ENCODE measurements at regions not wholly inside any gene's neighbourhood (a gene's known extent, or its start where the extent isn't known, plus 50 kb on each side); places are given as distances from the start of the nearest gene placed in this dataset.

DNA sequence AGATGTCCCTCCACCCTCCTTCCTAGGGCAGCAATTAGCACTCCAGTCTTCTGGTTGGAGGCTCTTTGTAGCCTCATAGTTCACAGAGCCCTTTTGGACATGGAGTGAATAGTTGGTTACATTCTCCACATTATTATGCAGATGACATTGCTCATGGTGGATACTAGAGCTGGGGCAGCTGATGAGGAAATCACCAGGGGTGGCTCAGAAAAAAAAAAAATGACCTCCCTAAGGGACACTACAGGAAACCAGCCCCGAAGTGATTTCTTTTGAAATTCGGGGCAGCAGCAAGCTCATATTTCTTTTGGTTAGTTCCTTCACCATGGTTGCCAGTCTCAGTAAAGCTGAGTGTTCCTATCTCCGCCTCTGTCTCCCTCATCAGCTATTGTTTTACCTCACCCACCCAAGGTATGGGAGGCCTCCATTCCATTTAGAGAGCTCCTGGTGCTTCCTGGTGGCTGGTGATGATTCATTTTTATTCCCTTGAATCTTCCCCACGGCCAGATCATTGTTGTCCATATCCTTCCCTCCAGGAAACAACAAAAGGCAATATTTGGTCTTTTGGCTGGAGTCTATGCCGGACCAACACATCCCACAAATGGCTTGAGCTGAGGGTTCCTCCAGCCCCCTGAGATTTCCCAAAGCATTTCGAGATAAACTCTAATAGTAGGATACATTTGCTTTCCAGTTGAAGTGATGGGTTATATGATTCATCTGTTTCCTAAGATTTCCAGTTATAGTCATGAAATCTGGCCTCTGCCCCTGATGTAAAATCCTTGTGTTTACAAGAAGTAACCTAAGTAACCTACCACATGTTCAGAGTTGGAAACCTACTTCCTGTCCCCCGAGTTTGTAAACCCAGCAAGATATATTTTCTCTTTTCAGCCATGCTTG lies 56.2 kb upstream of the NID2 start:
- TF ChIP-seq POLR2AphosphoS5 (IDR thresholded peaks at IDR 0.05; ENCODE audit: control insufficient read depth, insufficient read depth, low read depth, low read length) (no peak), TAF7 (tag; IDR thresholded peaks at IDR 0.05) (no peak), DACH1 (IDR thresholded peaks at IDR 0.05; ENCODE audit: partially characterized antibody) (no peak), CAMTA2 (CRISPR knock-in tag; conservative IDR thresholded peaks at IDR 0.05) (no peak), CEBPB (tag; IDR thresholded peaks at IDR 0.05) (no peak), ZNF41 (CRISPR knock-in tag; conservative IDR thresholded peaks at IDR 0.05) (no peak), HDGF (IDR thresholded peaks at IDR 0.05) (no peak), ZNF354B (CRISPR knock-in tag; IDR thresholded peaks at IDR 0.05) (no peak), ZNF76 (CRISPR knock-in tag; IDR thresholded peaks at IDR 0.05; ENCODE audit: borderline replicate concordance) (no peak)
- TF ChIP-seq, protein P1, sequence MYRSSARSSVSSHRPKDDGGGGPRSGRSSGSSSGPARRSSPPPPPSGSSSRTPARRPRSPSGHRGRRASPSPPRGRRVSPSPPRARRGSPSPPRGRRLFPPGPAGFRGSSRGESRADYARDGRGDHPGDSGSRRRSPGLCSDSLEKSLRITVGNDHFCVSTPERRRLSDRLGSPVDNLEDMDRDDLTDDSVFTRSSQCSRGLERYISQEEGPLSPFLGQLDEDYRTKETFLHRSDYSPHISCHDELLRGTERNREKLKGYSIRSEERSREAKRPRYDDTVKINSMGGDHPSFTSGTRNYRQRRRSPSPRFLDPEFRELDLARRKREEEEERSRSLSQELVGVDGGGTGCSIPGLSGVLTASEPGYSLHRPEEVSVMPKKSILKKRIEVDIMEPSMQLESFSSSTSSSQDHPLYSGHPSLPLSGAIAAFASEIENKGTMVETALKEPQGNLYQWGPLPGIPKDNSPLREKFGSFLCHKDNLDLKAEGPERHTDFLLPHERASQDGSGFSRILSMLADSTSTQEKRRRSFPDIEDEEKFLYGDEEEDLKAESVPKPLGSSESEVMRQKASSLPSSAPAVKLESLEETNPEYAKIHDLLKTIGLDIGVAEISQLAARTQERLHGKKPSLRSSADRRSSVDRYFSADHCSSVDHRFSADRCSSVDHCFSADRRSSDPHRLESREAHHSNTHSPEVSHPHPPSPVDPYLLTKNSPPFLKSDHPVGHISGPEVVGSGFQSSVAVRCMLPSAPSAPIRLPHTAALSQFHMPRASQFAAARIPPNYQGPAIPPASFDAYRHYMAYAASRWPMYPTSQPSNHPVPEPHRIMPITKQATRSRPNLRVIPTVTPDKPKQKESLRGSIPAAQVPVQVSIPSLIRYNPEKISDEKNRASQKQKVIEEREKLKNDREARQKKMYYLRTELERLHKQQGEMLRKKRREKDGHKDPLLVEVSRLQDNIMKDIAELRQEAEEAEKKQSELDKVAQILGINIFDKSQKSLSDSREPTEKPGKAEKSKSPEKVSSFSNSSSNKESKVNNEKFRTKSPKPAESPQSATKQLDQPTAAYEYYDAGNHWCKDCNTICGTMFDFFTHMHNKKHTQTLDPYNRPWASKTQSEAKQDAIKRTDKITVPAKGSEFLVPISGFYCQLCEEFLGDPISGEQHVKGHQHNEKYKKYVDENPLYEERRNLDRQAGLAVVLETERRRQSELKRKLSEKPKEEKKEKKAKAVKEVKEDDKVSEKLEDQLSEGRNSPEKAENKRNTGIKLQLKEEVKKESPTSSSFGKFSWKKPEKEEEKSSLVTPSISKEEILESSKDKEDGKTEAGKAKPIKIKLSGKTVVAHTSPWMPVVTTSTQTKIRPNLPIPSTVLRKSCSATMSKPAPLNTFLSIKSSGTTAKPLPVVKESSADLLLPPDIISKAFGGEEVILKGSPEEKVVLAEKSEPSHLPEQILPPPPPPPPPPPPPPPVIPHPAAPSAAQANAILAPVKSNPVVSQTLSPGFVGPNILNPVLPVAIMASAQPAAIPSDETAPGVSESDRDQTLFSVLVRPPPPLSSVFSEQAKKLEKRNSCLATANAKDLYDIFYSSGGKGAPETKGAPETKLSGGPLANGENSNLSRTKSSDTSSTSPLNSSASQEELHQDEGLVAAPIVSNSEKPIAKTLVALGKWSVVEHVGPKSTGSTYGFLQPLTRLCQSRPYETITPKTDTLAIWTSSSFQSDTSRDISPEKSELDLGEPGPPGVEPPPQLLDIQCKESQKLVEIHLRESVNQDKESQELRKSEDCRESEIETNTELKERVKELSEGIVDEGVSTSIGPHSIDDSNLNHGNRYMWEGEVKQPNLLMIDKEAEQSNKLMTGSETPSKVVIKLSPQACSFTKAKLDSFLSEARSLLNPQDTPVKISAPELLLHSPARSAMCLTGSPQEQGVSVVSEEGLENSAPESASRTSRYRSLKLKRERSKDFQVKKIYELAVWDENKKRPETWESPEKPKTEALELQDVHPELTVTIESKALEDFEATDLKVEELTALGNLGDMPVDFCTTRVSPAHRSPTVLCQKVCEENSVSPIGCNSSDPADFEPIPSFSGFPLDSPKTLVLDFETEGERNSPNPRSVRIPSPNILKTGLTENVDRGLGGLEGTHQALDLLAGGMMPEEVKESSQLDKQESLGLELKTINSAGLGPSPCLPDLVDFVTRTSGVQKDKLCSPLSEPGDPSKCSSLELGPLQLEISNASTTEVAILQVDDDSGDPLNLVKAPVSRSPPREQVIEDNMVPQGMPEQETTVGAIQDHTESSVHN (IDR thresholded peaks at IDR 0.05; ENCODE audit: borderline replicate concordance in 1 of 2, low read depth in 1 of 2) = no peak
- H3K9me3 ChIP-seq (replicated peaks; ENCODE audit: control insufficient read depth, insufficient read depth, low read depth, low read length) = no peaks in the 10 kb centered on the region
- in situ Hi-C loops (cut with MboI) (no loop called here), intact Hi-C loops (cut with micrococcal nuclease) (no loop called here)
- no peak overlapping the region for H3K4me3 ChIP-seq
- no peak overlapping the region for H3K4me2 ChIP-seq (ENCODE audit: insufficient read depth, low read length)
- 0% methylated on average over 7 of the region's 7 CpGs for WGBS (ENCODE audit: insufficient coverage, low coverage, missing lambda C conversion rate)
- H3K27ac ChIP-seq (ENCODE audit: extremely low read depth, low read depth, low read length) = no peak overlapping the region
- FAIRE-seq (no peak), ATAC-seq (no peak), DNase-seq (ENCODE audit: extremely low read depth in 1 of 4, low spot score in 3 of 4) (no peak)
- H3K4me1 ChIP-seq (replicated peaks in 1 of 2; ENCODE audit: control insufficient read depth in 2 of 2, insufficient read depth in 2 of 2, low read length in 2 of 2) = no peaks in the 10 kb centered on the region
- no peaks in the 10 kb centered on the region for H3K79me2 ChIP-seq (ENCODE audit: control insufficient read depth, insufficient read depth, low read length)
- no peaks in the 10 kb centered on the region for H4K20me1 ChIP-seq (replicated peaks; ENCODE audit: control insufficient read depth, insufficient read depth, low read length)
- ChIA-PET CTCF (ENCODE audit: low intra/inter-chr PET ratio) (no interaction called here), POLR2A (interaction anchor here (0.9 kb wide), 1 partner anchor 23 kb away, joined by 4 read pairs; no protein-coding TSS in a partner anchor)
- no peaks in the 10 kb centered on the region for H3K27me3 ChIP-seq (ENCODE audit: control insufficient read depth in 2 of 2, insufficient read depth in 2 of 2, low read length in 2 of 2)
- no peaks in the 10 kb centered on the region for H3K9me1 ChIP-seq (ENCODE audit: control insufficient read depth, insufficient read depth, low read length)
- no peak overlapping the region for H2AFZ ChIP-seq (ENCODE audit: low read depth, low read length)
- H3K36me3 ChIP-seq (ENCODE audit: control insufficient read depth, insufficient read depth, low read length) = no peaks in the 10 kb centered on the region
- BruUV-seq (replicated peaks) = no TSS peak
- no peak overlapping the region for H3K9ac ChIP-seq (ENCODE audit: insufficient read depth in 1 of 2, low read depth in 2 of 2, low read length in 2 of 2)
